ENCODE measurements at regions not wholly inside any gene's neighbourhood (a gene's known extent, or its start where the extent isn't known, plus 50 kb on each side); places are given as distances from the start of the nearest gene placed in this dataset.

DNA sequence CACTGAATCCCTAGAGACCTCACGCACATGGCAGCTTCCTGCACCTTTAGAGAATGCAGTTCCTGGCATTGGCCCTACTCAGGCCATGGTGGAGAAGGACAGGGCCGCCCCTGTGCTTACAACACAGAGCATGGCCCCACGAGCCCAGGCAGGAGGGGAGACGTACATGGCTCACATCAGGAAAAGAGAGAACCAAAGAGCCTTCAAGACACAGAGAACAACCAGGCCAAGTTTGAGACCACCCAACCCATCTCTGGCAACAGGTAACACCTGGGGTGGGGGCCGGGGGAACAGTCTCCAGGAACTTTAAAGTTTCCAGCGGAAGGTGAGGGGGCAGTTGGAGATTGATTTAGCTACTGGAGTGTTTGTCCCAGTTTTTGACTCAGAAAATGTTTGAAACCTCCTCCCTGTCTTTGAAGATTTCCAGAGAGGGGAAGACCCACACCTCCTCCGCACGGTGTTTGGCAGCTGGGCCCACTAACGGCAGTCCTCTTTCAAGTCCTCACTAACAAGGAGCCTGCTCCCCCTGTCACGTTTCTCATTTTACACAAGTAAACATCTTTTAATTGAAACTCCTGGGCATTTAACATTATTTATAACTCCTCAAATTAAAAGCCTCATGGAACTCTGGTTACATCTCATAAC is 1423.8 kb downstream of the TBC1D22A start:
- DNase-seq = no peak

DNA sequence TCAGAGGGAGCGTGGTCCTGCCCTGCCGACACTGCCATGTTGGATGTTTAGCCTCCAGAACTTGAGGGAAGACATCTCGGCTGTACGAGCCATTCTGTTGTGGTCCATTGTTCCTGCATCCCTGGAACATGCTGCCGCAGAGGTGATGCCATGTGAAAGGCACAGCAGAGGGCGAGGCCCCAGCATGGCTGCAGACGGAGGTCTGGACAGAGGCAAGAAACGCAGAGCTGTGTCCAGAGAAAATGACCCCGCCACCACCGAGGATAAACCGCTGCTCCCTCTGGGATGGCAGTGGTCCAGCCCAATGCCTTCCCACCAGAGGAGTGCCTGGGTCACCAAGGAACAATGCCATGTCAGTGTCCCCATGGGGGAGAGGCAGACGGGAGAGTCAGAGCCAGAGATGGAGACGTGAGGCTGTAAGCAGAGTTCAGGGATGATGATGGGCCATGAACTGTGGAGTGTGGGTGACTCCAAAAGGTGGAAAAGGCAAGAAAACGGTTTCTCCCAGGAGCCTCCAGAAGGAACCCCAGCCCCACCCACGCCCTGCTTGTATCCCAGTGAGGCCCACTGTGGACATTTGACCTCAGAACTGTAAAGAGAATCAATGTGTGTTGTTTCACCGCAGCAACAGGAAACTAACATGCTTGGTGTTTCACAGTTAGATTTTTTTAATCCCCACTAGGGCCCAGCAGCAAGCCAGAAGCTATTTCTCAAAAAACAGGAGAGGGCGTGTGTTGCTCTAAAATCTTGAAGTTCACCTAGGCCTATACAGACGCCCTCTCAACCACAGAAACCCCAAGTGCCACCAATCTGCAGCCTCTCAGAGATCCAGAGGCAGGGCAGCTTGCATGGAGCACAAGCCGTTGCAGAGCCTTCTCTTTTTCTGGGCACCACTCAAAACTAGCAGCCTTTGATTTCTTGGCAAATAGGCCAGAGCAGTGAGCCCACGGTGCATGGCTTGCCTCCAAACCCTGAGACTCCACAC is 1422.9 kb downstream of the TBC1D22A start:
- Histone ChIP-seq H3K27ac (no peak overlapping the region), H3K9me3 (peaks cover 0 to 18% (median 16%) of the 10 kb centered on the region in 8 donors), H3K27me3 (replicated peaks in 1 of 7) (no peaks in the 10 kb centered on the region), H3K4me1 (no peaks in the 10 kb centered on the region), H3K36me3 (no peaks in the 10 kb centered on the region), H3K4me3 (no peak overlapping the region)
- DNase-seq = no peak
- TF ChIP-seq, protein P1, sequence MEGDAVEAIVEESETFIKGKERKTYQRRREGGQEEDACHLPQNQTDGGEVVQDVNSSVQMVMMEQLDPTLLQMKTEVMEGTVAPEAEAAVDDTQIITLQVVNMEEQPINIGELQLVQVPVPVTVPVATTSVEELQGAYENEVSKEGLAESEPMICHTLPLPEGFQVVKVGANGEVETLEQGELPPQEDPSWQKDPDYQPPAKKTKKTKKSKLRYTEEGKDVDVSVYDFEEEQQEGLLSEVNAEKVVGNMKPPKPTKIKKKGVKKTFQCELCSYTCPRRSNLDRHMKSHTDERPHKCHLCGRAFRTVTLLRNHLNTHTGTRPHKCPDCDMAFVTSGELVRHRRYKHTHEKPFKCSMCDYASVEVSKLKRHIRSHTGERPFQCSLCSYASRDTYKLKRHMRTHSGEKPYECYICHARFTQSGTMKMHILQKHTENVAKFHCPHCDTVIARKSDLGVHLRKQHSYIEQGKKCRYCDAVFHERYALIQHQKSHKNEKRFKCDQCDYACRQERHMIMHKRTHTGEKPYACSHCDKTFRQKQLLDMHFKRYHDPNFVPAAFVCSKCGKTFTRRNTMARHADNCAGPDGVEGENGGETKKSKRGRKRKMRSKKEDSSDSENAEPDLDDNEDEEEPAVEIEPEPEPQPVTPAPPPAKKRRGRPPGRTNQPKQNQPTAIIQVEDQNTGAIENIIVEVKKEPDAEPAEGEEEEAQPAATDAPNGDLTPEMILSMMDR (IDR thresholded peaks at IDR 0.05 in 8 of 11, conservative IDR thresholded peaks at IDR 0.05 in 3 of 11) = no peak
- TF ChIP-seq POLR2AphosphoS5 (IDR thresholded peaks at IDR 0.05) = no peak
- TF ChIP-seq POLR2A (IDR thresholded peaks at IDR 0.05) = no peak
- intact Hi-C loops (cut with DNase I; ENCODE audit: low total_unique reads) = no loop called here
- 67 to 74% (median 71%) methylated on average over 20 of the region's 20 CpGs for WGBS, 5 donors

More for the DNA sequence above, 1423.8 kb downstream of the TBC1D22A start:
- TF ChIP-seq POLR2AphosphoS5 (IDR thresholded peaks at IDR 0.05) (no peak), POLR2A (IDR thresholded peaks at IDR 0.05) (no peak)
- TF ChIP-seq, protein P1 (IDR thresholded peaks at IDR 0.05 in 8 of 11, conservative IDR thresholded peaks at IDR 0.05 in 3 of 11) = no peak
- H3K27ac ChIP-seq = no peak overlapping the region
- peaks cover 0 to 27% (median 25%) of the 10 kb centered on the region in 8 donors for H3K9me3 ChIP-seq
- H3K4me1 ChIP-seq = no peaks in the 10 kb centered on the region
- WGBS, 5 donors = 77 to 87% (median 82%) methylated on average over 10 of the region's 10 CpGs
- intact Hi-C loops (cut with DNase I; ENCODE audit: low total_unique reads) = no loop called here
- H3K4me3 ChIP-seq = no peak overlapping the region
- H3K36me3 ChIP-seq = no peaks in the 10 kb centered on the region
- H3K27me3 ChIP-seq (replicated peaks in 1 of 7) = no peaks in the 10 kb centered on the region

DNA sequence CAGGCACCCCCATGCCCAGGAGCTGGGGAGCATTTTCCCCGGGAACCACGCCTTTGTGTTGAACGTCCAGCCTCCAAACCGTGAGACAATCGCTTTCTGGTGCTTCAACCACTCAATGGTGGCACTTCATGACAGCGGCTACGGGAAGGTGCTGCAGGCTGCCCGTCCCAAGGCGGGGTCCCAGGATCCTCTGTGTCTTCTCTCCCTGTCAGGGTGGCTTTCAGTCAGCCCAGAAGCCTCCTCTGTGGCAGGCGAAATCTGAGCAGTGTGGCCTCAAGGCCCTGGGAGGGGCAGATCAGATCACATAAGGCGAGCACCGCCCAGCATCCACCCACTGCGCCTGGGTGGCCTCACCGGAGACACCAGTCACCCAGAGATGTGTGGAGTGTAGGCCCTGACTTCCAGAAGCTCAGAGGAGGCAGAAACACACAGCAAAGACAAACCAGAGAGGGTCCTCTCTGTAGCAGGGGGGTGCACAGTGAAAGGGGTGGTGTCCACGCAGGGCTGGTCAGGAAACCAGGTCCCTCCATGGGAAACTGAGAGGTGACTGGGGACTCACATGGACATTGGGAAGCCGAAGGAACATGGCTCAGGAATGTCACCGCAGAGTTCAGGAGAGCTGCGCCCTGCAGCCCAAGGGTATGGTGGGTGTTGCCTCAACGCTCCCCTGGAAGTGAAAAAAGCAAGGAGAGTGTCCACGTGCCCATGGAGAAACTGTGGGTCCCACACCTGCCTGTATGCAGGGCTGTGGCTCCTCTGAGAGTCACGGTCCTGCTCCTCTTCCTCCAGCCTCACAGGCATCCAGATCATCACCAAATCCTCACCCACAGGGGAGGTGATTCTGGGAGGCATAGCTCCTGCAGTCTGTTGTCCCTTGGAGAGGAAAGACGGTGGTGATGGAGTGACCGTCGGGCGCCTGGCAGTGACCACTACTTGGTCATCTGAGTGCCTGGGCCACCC is 1420.7 kb downstream of the TBC1D22A start:
- H3K27ac ChIP-seq = no peak overlapping the region
- no peak overlapping the region for H3K4me3 ChIP-seq
- TF ChIP-seq POLR2A (IDR thresholded peaks at IDR 0.05) (no peak), POLR2AphosphoS5 (IDR thresholded peaks at IDR 0.05) (no peak)
- TF ChIP-seq, protein P1 (IDR thresholded peaks at IDR 0.05 in 8 of 11, conservative IDR thresholded peaks at IDR 0.05 in 3 of 11) = no peak
- H3K36me3 ChIP-seq = no peaks in the 10 kb centered on the region
- no peaks in the 10 kb centered on the region for H3K4me1 ChIP-seq
- WGBS, 5 donors = 87 to 93% (median 88%) methylated on average over 21 to 25 of the region's 25 CpGs
- intact Hi-C loops (cut with DNase I; ENCODE audit: low total_unique reads) = no loop called here
- H3K27me3 ChIP-seq (replicated peaks in 1 of 7) = no peaks in the 10 kb centered on the region
- DNase-seq = no peak
- H3K9me3 ChIP-seq = no peaks in the 10 kb centered on the region

Measured in spleen (tissue), 11 donors.